ENCODE measurements at regions not wholly inside any gene's neighbourhood (a gene's known extent, or its start where the extent isn't known, plus 50 kb on each side); places are given as distances from the start of the nearest gene placed in this dataset.

DNA sequence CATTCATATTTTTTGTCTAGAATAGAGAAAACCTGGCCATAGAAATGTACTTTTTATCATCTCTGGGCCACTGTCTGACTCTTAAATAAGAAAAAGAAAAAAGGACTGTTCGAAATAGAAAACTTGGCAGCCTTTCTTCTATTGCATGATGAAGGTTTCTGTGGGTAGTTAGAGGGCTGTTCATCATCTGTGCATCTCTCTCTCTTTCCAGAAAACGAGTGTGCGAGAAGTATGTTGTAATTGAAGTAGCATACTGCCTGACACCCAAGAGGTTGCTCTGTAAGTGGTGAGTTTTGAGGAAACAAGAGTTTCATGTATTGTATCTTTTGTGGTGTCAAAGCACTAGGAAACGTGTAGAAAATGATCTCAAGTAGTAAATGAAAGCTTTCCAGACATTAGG is 343.2 kb upstream of the TMEM229A start (continued):
- TF ChIP-seq POLR2H (tag; IDR thresholded peaks at IDR 0.05; ENCODE audit: low read depth) (no peak), ZNF311 (CRISPR knock-in tag; IDR thresholded peaks at IDR 0.05) (no peak), HEY1 (CRISPR knock-in tag; IDR thresholded peaks at IDR 0.05; ENCODE audit: borderline replicate concordance) (no peak), JUNB (CRISPR knock-in tag; conservative IDR thresholded peaks at IDR 0.05) (no peak)

DNA sequence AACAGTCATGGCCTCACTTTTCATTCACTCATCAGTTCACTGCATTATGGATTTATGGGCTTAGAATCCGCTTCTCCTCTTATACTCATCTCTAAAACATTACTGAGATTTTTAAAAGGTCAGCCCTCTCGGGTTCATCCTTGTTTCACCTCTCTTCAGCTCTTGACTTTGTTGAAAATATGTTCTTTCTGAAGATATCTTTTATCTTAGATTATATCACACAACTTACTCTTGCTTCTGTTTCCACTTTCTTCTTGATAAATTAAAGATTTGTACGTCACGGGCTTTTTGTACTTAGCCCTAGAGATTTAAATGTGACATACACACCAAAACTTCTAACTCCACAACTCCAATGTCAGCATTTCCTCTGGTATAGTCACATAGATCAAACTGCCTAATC is 342.5 kb upstream of the TMEM229A start:
- POLR2A ChIA-PET: no interaction called here
- no peaks in the 10 kb centered on the region for H3K4me1 ChIP-seq (replicated peaks in 1 of 2; ENCODE audit: control insufficient read depth in 2 of 2, insufficient read depth in 2 of 2, low read length in 2 of 2)
- no peaks in the 10 kb centered on the region for H3K27me3 ChIP-seq (ENCODE audit: control insufficient read depth in 2 of 2, insufficient read depth in 2 of 2, low read length in 2 of 2)
- CTCF ChIA-PET (ENCODE audit: low intra/inter-chr PET ratio): no interaction called here
- no peaks in the 10 kb centered on the region for H3K36me3 ChIP-seq (ENCODE audit: control insufficient read depth, insufficient read depth, low read length)
- H3K9ac ChIP-seq (ENCODE audit: insufficient read depth in 1 of 2, low read depth in 2 of 2, low read length in 2 of 2): no peak overlapping the region
- no peak overlapping the region for H2AFZ ChIP-seq (ENCODE audit: low read depth, low read length)
- H3K9me1 ChIP-seq (ENCODE audit: control insufficient read depth, insufficient read depth, low read length): no peaks in the 10 kb centered on the region
- intact Hi-C loops (cut with micrococcal nuclease) (no loop called here), in situ Hi-C loops (cut with MboI) (no loop called here)
- no peak for FAIRE-seq
- ATAC-seq: no peak
- no peak overlapping the region for H3K27ac ChIP-seq (ENCODE audit: extremely low read depth, low read depth, low read length)
- 0% methylated on average over 4 of the region's 4 CpGs for WGBS (ENCODE audit: insufficient coverage, low coverage, missing lambda C conversion rate)
- BruUV-seq (replicated peaks): no TSS peak
- H3K4me3 ChIP-seq: no peak overlapping the region
- no peaks in the 10 kb centered on the region for H4K20me1 ChIP-seq (replicated peaks; ENCODE audit: control insufficient read depth, insufficient read depth, low read length)
- DNase-seq (ENCODE audit: extremely low read depth in 1 of 4, low spot score in 3 of 4): no peak
- no peaks in the 10 kb centered on the region for H3K9me3 ChIP-seq (replicated peaks; ENCODE audit: control insufficient read depth, insufficient read depth, low read depth, low read length)
- no peak overlapping the region for H3K4me2 ChIP-seq (ENCODE audit: insufficient read depth, low read length)
- TF ChIP-seq, protein P1, sequence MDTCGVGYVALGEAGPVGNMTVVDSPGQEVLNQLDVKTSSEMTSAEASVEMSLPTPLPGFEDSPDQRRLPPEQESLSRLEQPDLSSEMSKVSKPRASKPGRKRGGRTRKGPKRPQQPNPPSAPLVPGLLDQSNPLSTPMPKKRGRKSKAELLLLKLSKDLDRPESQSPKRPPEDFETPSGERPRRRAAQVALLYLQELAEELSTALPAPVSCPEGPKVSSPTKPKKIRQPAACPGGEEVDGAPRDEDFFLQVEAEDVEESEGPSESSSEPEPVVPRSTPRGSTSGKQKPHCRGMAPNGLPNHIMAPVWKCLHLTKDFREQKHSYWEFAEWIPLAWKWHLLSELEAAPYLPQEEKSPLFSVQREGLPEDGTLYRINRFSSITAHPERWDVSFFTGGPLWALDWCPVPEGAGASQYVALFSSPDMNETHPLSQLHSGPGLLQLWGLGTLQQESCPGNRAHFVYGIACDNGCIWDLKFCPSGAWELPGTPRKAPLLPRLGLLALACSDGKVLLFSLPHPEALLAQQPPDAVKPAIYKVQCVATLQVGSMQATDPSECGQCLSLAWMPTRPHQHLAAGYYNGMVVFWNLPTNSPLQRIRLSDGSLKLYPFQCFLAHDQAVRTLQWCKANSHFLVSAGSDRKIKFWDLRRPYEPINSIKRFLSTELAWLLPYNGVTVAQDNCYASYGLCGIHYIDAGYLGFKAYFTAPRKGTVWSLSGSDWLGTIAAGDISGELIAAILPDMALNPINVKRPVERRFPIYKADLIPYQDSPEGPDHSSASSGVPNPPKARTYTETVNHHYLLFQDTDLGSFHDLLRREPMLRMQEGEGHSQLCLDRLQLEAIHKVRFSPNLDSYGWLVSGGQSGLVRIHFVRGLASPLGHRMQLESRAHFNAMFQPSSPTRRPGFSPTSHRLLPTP (IDR thresholded peaks at IDR 0.05; ENCODE audit: borderline replicate concordance, extremely low read depth, insufficient read length): no peak
- TF ChIP-seq ELF4 (CRISPR knock-in tag; IDR thresholded peaks at IDR 0.05): no peak
- TF ChIP-seq, protein P2, sequence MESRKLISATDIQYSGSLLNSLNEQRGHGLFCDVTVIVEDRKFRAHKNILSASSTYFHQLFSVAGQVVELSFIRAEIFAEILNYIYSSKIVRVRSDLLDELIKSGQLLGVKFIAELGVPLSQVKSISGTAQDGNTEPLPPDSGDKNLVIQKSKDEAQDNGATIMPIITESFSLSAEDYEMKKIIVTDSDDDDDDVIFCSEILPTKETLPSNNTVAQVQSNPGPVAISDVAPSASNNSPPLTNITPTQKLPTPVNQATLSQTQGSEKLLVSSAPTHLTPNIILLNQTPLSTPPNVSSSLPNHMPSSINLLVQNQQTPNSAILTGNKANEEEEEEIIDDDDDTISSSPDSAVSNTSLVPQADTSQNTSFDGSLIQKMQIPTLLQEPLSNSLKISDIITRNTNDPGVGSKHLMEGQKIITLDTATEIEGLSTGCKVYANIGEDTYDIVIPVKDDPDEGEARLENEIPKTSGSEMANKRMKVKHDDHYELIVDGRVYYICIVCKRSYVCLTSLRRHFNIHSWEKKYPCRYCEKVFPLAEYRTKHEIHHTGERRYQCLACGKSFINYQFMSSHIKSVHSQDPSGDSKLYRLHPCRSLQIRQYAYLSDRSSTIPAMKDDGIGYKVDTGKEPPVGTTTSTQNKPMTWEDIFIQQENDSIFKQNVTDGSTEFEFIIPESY (CRISPR knock-in tag; IDR thresholded peaks at IDR 0.05): no peak
- H3K79me2 ChIP-seq (ENCODE audit: control insufficient read depth, insufficient read depth, low read length): no peaks in the 10 kb centered on the region

All from K562 (cell line).